Fibroblast of the aortic adventitia (primary cell): ENCODE measurements at regions not wholly inside any gene's neighbourhood (a gene's known extent, or its start where the extent isn't known, plus 50 kb on each side); places are given as distances from the start of the nearest gene placed in this dataset.

Experiments
- DNase-seq: peaks from one replicate; pipeline ENCODE4 v3.0.0-alpha.2; 2010; ENCODE audit warnings: low read depth
- H3K4me3 ChIP-seq: 2 replicates; pipeline ENCODE4 v1.5.1; 2011; ENCODE audit warnings: low read depth, mild to moderate bottlenecking, control low read depth, low read length, moderate library complexity
- TF ChIP-seq, protein P1 (sequence below): IDR thresholded peaks from 2 replicates; pipeline ENCODE4 v1.5.1; 2011; ENCODE audit warnings: mild to moderate bottlenecking, low read length, control low read depth, inconsistent platforms; ENCODE audit not compliant: insufficient read depth

DNA sequence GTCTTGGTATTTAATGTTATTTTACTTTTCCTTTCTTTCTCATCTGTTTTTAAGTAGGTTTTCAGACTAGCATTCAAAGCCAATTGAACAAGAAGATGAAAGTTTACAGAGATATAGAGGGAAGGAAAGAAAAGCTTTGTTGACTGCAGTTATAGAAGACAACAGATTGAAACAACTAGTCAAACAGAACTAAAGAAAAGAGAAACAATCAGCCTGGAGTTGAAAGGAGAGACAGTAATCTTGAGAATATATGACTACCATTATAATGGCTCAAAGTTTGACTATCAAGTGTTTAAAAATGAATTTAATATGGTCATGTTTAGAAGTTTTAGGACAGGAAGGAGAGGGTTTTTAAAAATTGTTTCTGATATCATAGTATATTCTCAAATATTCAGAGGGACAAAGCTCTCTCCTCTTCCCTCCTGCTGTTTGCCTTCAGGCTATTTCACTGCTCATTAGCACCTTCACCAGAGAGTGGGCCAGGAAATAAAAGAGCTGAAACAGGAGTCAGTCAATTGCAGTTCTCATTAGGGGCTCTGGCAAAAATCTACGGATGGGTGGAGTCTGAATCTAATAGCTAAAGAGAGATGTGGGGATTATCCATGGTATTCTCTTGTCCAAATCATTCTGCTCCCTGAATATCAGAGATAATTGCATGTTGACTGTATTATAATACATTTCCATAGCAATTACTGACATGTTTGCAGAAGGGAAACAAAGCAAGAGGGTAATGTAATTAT, 577.8 kb downstream of the BRINP3 start:
- no peak for DNase-seq
- TF ChIP-seq, protein P1, sequence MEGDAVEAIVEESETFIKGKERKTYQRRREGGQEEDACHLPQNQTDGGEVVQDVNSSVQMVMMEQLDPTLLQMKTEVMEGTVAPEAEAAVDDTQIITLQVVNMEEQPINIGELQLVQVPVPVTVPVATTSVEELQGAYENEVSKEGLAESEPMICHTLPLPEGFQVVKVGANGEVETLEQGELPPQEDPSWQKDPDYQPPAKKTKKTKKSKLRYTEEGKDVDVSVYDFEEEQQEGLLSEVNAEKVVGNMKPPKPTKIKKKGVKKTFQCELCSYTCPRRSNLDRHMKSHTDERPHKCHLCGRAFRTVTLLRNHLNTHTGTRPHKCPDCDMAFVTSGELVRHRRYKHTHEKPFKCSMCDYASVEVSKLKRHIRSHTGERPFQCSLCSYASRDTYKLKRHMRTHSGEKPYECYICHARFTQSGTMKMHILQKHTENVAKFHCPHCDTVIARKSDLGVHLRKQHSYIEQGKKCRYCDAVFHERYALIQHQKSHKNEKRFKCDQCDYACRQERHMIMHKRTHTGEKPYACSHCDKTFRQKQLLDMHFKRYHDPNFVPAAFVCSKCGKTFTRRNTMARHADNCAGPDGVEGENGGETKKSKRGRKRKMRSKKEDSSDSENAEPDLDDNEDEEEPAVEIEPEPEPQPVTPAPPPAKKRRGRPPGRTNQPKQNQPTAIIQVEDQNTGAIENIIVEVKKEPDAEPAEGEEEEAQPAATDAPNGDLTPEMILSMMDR, result no peak
- H3K4me3 ChIP-seq, result no peak overlapping the region

DNA sequence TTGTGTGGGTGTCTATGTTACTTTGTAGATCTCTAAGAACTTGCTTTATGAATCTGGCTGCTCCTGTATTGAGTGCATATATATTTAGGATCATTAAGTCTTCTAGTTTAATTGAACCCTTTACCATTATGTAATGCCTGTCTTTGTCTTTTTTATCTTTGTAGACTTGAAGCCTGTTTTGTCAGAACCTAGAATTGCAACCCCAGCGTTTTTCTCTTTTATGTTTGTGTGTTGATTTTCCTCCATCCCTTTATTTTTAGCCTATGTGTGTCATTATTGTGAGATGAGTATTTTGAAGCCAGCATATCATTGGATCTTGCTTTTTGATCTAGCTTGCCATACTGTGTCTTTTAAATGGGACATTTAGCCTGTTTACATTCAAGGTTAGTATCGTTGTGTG, 573.2 kb downstream of the BRINP3 start:
- H3K4me3 ChIP-seq, result no peak overlapping the region
- no peak for DNase-seq
- TF ChIP-seq, protein P1, result no peak

DNA sequence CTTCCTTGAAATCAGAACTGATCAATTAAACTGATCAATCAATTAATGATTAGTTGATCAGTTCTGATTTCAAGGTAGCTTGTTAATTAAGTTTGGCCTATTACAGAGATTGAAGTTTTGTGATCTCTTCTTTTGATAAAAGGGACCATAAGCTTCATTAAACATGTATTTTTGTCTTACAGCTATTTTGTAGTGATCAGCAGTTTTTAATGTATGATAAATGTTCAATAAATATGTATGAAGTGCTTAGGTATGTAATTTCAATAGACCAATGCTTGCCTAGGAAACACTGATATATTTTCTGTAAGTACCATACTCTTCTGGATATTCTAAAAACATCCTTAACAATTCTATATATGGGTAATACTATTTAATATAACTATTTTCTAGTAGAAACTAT, 569.6 kb downstream of the BRINP3 start:
- TF ChIP-seq, protein P1, result no peak
- no peak overlapping the region for H3K4me3 ChIP-seq
- DNase-seq, result no peak

DNA sequence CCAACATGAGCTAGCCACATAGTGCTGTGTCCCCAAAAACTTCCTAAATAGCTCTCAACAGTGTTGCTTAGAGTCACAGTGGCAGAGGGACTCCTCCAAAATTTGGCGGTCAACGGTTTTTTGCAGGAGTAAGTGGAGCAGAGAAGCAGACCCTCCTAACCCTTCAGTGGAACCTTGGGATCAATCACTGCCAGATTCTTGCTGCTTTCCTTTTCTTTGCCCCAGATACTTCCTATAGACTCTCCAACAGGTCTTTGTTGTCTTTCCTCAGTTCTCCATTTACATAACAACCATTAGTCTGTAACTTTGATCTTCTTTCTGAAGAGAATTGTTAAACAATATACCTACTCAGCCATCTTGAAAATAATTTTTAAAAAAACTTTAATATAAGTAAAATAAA, 556.1 kb downstream of the BRINP3 start:
- no peak for DNase-seq
- H3K4me3 ChIP-seq, result no peak overlapping the region
- TF ChIP-seq, protein P1, result no peak

DNA sequence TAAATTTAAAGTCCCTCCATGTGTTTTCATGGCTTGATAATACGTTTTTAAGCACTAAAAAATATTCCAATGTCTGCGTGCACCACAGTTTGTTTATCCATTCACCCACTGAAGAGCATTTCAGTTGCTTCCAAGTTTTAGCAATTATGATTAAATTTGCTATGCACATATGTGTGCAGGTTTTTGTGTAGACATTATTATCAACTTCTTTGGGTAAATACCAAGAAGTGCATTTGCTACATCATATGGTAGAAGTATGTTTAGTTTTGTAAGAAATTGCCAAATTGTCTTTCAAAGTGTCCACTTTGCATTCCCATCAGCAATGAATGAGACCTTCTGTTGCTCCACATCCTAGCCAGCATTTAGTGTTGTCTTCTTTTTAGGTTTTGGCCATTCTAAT, 550.0 kb downstream of the BRINP3 start:
- no peak for DNase-seq

DNA sequence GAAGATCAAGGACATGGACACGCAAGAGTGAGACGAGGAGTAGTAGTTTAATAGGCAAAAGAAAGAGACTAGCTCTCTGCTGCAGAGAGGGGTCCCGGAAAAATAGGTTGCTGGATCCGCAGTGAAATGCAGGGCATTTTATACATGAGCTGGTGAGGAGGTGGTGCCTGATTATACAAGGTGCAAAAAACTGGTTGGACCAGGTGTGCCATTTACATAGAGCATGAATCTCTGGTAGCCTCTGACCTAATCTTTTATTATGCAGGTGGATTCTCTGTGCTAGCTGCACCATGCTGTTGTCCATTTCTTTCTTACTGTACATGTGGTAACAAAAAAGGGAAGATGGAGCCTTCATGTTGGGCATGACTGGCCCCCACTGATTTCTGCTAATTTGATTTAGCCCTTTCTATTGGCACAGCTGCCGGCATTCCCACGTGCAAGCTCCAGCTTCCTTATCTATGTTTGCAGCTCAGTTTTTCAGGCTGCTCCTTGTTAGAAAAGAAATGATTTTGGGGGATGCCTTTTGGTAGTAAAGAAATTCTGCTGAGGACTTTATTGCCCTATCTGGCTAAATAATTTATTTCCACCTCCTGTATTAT, 548.1 kb downstream of the BRINP3 start:
- no peak overlapping the region for H3K4me3 ChIP-seq
- TF ChIP-seq, protein P1, result no peak
- DNase-seq, result no peak

More for the DNA sequence above, 550.0 kb downstream of the BRINP3 start:
- no peak overlapping the region for H3K4me3 ChIP-seq
- TF ChIP-seq, protein P1, result no peak

DNA sequence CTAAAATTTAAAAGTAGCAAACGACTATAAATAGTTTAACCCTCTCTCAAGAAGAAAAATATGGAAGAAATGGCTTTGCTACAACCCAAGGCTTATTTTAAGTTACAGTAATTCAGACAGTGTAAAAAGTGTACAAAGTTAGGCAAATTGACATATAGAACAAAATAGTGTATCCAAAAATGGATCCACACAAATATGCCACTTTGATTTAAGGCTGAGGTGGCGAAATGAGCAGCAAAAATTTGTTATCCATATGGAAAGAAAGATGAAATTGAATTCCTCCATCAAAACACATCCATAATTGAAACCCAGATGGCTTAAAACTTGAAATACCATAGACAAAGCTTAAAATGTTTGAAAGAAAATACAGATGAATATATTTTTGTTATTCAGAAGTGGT, 540.8 kb downstream of the BRINP3 start:
- TF ChIP-seq, protein P1, result no peak
- no peak overlapping the region for H3K4me3 ChIP-seq
- DNase-seq, result no peak
